ENCODE measurements at regions not wholly inside any gene's neighbourhood (a gene's known extent, or its start where the extent isn't known, plus 50 kb on each side); places are given as distances from the start of the nearest gene placed in this dataset.

- CTCF ChIA-PET: no interaction called here
These were observed 368.2 kb upstream of the SLITRK5 start for GRCh38 chr13:87302931-87303330.

More at GRCh38 chr13:87302931-87303330, 368.2 kb upstream of the SLITRK5 start:
- Histone ChIP-seq H3K79me2 (ENCODE audit: control insufficient read depth, insufficient read depth, low read length) (no peaks in the 10 kb centered on the region), H3K4me3 (replicated peaks in 1 of 3; ENCODE audit: insufficient read depth in 1 of 3, low read depth in 1 of 3, low read length in 3 of 3) (no peak overlapping the region), H3K27me3 (ENCODE audit: control insufficient read depth in 2 of 2, insufficient read depth in 2 of 2, low read length in 2 of 2) (no peaks in the 10 kb centered on the region), H2AFZ (ENCODE audit: low read depth, low read length) (no peak overlapping the region), H3K9ac (replicated peaks; ENCODE audit: extremely low read depth, insufficient read depth, low read length) (no peak overlapping the region), H3K9me3 (replicated peaks; ENCODE audit: control insufficient read depth, insufficient read depth, low read length) (no peaks in the 10 kb centered on the region), H3K27ac (ENCODE audit: insufficient read depth, low read depth, low read length) (no peak overlapping the region), H3K36me3 (ENCODE audit: control insufficient read depth in 2 of 2, extremely low read depth in 1 of 2, insufficient read depth in 2 of 2, low read length in 2 of 2) (no peaks in the 10 kb centered on the region), H3K9me1 (replicated peaks; ENCODE audit: control insufficient read depth, extremely low read depth, insufficient read depth, low read length) (no peaks in the 10 kb centered on the region), H4K20me1 (replicated peaks; ENCODE audit: control insufficient read depth, extremely low read depth, insufficient read depth, low read length) (no peaks in the 10 kb centered on the region), H3K4me1 (ENCODE audit: control insufficient read depth, extremely low read depth, insufficient read depth, low read length) (no peaks in the 10 kb centered on the region), H3K4me2 (ENCODE audit: insufficient read depth, low read length) (no peak overlapping the region)
- dilution Hi-C loops (cut with MboI; ENCODE audit: extremely low pct_ligation_motif_present, low sequenced_read_pairs): no loop called here
- intact Hi-C loops (cut with micrococcal nuclease): no loop called here
- POLR2A ChIA-PET: no interaction called here
- no peak for FAIRE-seq
- BruUV-seq (replicated peaks): no TSS peak
- no peak for DNase-seq (ENCODE audit: low read depth, low spot score)
- TF ChIP-seq POLR2A (IDR thresholded peaks at IDR 0.05; ENCODE audit: low read depth, low read length): no peak
- TF ChIP-seq JUN (IDR thresholded peaks at IDR 0.05; ENCODE audit: borderline replicate concordance, insufficient read depth, insufficient read length, low read depth): no peak
- no peak for TF ChIP-seq MAX (IDR thresholded peaks at IDR 0.05; ENCODE audit: insufficient read depth, insufficient read length)
- TF ChIP-seq GATA2 (IDR thresholded peaks at IDR 0.05; ENCODE audit: insufficient read depth, insufficient read length, low read depth, low read length): no peak
- TF ChIP-seq FOS (IDR thresholded peaks at IDR 0.05; ENCODE audit: borderline replicate concordance, insufficient read depth, low read length): no peak
- no peak for TF ChIP-seq EZH2 (IDR thresholded peaks at IDR 0.05; ENCODE audit: borderline replicate concordance, low read depth, low read length, severe bottlenecking)
- TF ChIP-seq MYC (IDR thresholded peaks at IDR 0.05; ENCODE audit: low read depth, low read length): no peak
- no peak for TF ChIP-seq CTCF (IDR thresholded peaks at IDR 0.05; ENCODE audit: extremely low read depth in 1 of 2, insufficient read depth in 1 of 2, low read depth in 1 of 2, low read length in 2 of 2)
- no peak for TF ChIP-seq POLR2AphosphoS5 (IDR thresholded peaks at IDR 0.05; ENCODE audit: insufficient read depth, low read depth, low read length)
